Panc1 (cell line): ENCODE measurements at regions not wholly inside any gene's neighbourhood (a gene's known extent, or its start where the extent isn't known, plus 50 kb on each side); places are given as distances from the start of the nearest gene placed in this dataset.

Experiments used
- ATAC-seq: fragments of 200-7000 bp; cut with Tn5 transposase; 2 replicates; pipeline ENCODE4 v1.9.1; 2020; ENCODE audit warnings: mild to moderate bottlenecking, moderate library complexity
- BruUV-seq: library from RNA; stranded (reverse); fragments of 400-500 nt; replicated peaks from 2 replicates; lab custom pipeline; 2021; lab: Mats Ljungman, UMichigan
- CTCF ChIA-PET: fragments of 300-600 bp; sonication (Branson Sonifier 250); formaldehyde crosslinking; loops from one replicate; lab custom pipeline; 2022; ENCODE audit warnings: antibody characterized with exemption; lab: Charles Lee
- POLR2A ChIA-PET: fragments of 300-600 bp; sonication (Branson Sonifier 250); formaldehyde crosslinking; loops from one replicate; lab custom pipeline; 2022; ENCODE audit warnings: antibody characterized with exemption; lab: Charles Lee
- DNase-seq: peaks from one replicate; pipeline ENCODE4 v3.0.0-alpha.2; 2010; ENCODE audit warnings: low read depth, low spot score
- H3K27ac ChIP-seq: 2 replicates; pipeline ENCODE4 v1.5.1; 2011; ENCODE audit warnings: mild to moderate bottlenecking, low read length, inconsistent platforms
- H3K27me3 ChIP-seq: fragments of 200-500 bp; sonication (Bioruptor generic); 2 replicates; pipeline ENCODE4 v1.6.0; 2014; ENCODE audit warnings: low read length, inconsistent platforms; ENCODE audit not compliant: control insufficient read depth, insufficient read depth
- H3K36me3 ChIP-seq: fragments of 200-500 bp; sonication (Bioruptor generic); 2 replicates; pipeline ENCODE4 v1.5.1; 2014; ENCODE audit warnings: inconsistent platforms, mild to moderate bottlenecking, low read length, moderate library complexity; ENCODE audit not compliant: control insufficient read depth, insufficient read depth
- H3K4me1 ChIP-seq: 2 replicates; pipeline ENCODE4 v1.5.1; 2011; ENCODE audit warnings: inconsistent platforms, mild to moderate bottlenecking, low read length, moderate library complexity; ENCODE audit not compliant: control insufficient read depth, insufficient read depth
- H3K4me3 ChIP-seq, 2 experiments: 2 replicates each; pipeline ENCODE4 v1.5.1; 2011 to 2012; ENCODE audit warnings: low read depth in 2 of 2, low read length in 2 of 2, mild to moderate bottlenecking in 2 of 2, inconsistent platforms in 1 of 2, moderate library complexity in 1 of 2
- H3K9me3 ChIP-seq: fragments of 200-500 bp; sonication (Bioruptor generic); 2 replicates; pipeline ENCODE4 v1.5.1; 2014; ENCODE audit warnings: low read depth, mild to moderate bottlenecking, inconsistent platforms, low read length, moderate library complexity; ENCODE audit not compliant: control insufficient read depth, insufficient read depth
- CTCF ChIP-seq: fragments of 450-650 bp; IDR thresholded peaks from 2 replicates; pipeline ENCODE4 v1.5.1; 2017; ENCODE audit warnings: mild to moderate bottlenecking
- POLR2AphosphoS5 ChIP-seq: IDR thresholded peaks from 2 replicates; pipeline ENCODE4 v1.6.1; 2012; ENCODE audit warnings: mild to moderate bottlenecking, low read depth, low read length, moderate library complexity
- REST ChIP-seq, 2 experiments: IDR thresholded peaks; 2 replicates each; pipeline ENCODE4 v1.6.1; 2011 to 2012; ENCODE audit warnings: low read depth in 2 of 2, control low read depth in 1 of 2, low read length in 1 of 2, mild to moderate bottlenecking in 1 of 2, moderate library complexity in 1 of 2; ENCODE audit not compliant: insufficient read depth in 1 of 2
- SIN3A ChIP-seq: IDR thresholded peaks from 2 replicates; pipeline ENCODE4 v1.6.1; 2012; ENCODE audit warnings: low read depth, mild to moderate bottlenecking, low read length, moderate library complexity, borderline replicate concordance; ENCODE audit not compliant: insufficient read depth
- TCF7L2 ChIP-seq: IDR thresholded peaks from 2 replicates; pipeline ENCODE4 v1.6.1; 2011; ENCODE audit warnings: mild to moderate bottlenecking, low read depth, low read length, inconsistent platforms
- in situ Hi-C: cut with HindIII; loops from 2 replicates; pipeline ENCODE4 v1.10.0; 2016; ENCODE audit warnings: low sequenced_read_pairs, low pct_unique_long_range_greater_than_20kb
- intact Hi-C: fragments of 100-400 bp; cut with micrococcal nuclease; formaldehyde crosslinking; loops from one replicate; pipeline ENCODE4 v1.10.0; 2022; ENCODE audit not compliant: unreplicated experiment

- no TSS peak for BruUV-seq
- H3K27me3 ChIP-seq: no peaks in the 10 kb centered on the region
- ChIA-PET CTCF (no interaction called here), POLR2A (interaction anchor here (0.5 to 1.0 kb wide), 2 partner anchors 11 to 302 kb away, joined by 3 to 4 read pairs; partner anchors contain the start of gene SOX9)
- DNase-seq: no peak
- H3K9me3 ChIP-seq: peaks cover 19% of the 10 kb centered on the region; the same call in 1 of the 2 replicates
- intact Hi-C loops (loop anchor here (5.0 kb wide), 1 partner anchor 300 kb away; the partner anchor contains the start of gene SOX9), in situ Hi-C loops (loop anchor here (25.0 kb wide), 1 partner anchor 285 kb away; no protein-coding TSS in a partner anchor)
- peak overlapping the region in 1 of 2 experiments; percentile 27; a peak in 2 of 4 replicates for H3K4me3 ChIP-seq
- peaks cover 70% of the 10 kb centered on the region for H3K4me1 ChIP-seq
- ATAC-seq: no peak
- peak overlapping the region; percentile 92 for H3K27ac ChIP-seq
- peaks cover 9% of the 10 kb centered on the region for H3K36me3 ChIP-seq
- TF ChIP-seq POLR2AphosphoS5 (no peak), REST (IDR thresholded peaks at IDR 0.05; ENCODE audit: insufficient read depth in 1 of 2, low read depth in 2 of 2, low read length in 1 of 2) (no peak), SIN3A (no peak), TCF7L2 (no peak), CTCF (no peak)
Observed at GRCh38 chr17:72422204-72422504, 301.3 kb downstream of the SOX9 start.

GRCh38 chr17:72422505-72423285 is 301.9 kb downstream of the SOX9 start:
- Histone ChIP-seq H3K27ac (peak overlapping the region; percentile 92), H3K4me1 (peaks cover 73% of the 10 kb centered on the region)
- intact Hi-C loops: loop anchor here (5.0 kb wide), 1 partner anchor 300 kb away; the partner anchor contains the start of gene SOX9

More at GRCh38 chr17:72422505-72423285, 301.9 kb downstream of the SOX9 start:
- POLR2A ChIA-PET: interaction anchor here (0.5 to 1.0 kb wide), 3 partner anchors 11 to 302 kb away, joined by 3 to 4 read pairs (median 4); partner anchors contain the start of gene SOX9
- CTCF ChIA-PET: no interaction called here
- no TSS peak for BruUV-seq
- ATAC-seq (peak; percentile 84), DNase-seq (no peak)
- Histone ChIP-seq H3K36me3 (peaks cover 8% of the 10 kb centered on the region), H3K27me3 (no peaks in the 10 kb centered on the region), H3K4me3 (peak overlapping the region in 1 of 2 experiments; percentile 27; a peak in 2 of 4 replicates), H3K9me3 (peaks cover 14% of the 10 kb centered on the region; the same call in 1 of the 2 replicates)
- TF ChIP-seq REST (IDR thresholded peaks at IDR 0.05; ENCODE audit: insufficient read depth in 1 of 2, low read depth in 2 of 2, low read length in 1 of 2): no peak
- peak; percentile 67; the same call in 1 of the 2 replicates for TF ChIP-seq POLR2AphosphoS5
- 0 out of 2 replicates have a peak, but pooled peaks have one; percentile 2 for TF ChIP-seq TCF7L2
- no peak for TF ChIP-seq SIN3A
- TF ChIP-seq CTCF: no peak
- in situ Hi-C loops: loop anchor here (25.0 kb wide), 1 partner anchor 285 kb away; no protein-coding TSS in a partner anchor
